ENCODE measurements at regions not wholly inside any gene's neighbourhood (a gene's known extent, or its start where the extent isn't known, plus 50 kb on each side); places are given as distances from the start of the nearest gene placed in this dataset.
"Not testable (repeated sequence)": the region's sequence is repeated elsewhere in the genome, so short reads cannot be mapped to it uniquely, and the experiment has no call there.

GRCh38 chr7:41420421-41420820, 282.5 kb downstream of the INHBA start:
- DNase-seq, result no peak

GRCh38 chr7:41418337-41418736, 284.6 kb downstream of the INHBA start:
- no peak for DNase-seq

GRCh38 chr7:41416208-41416595, 286.7 kb downstream of the INHBA start:
- DNase-seq, result peak; percentile 54

- DNase-seq, result no peak
Observed at GRCh38 chr7:41415471-41416207, 287.3 kb downstream of the INHBA start.

- DNase-seq, result no peak
Observed at GRCh38 chr7:41415051-41415450, 287.8 kb downstream of the INHBA start.

GRCh38 chr7:41404375-41405074, 298.4 kb downstream of the INHBA start:
- no peak for DNase-seq

- no peak for DNase-seq
Observed at GRCh38 chr7:41403291-41403690, 299.6 kb downstream of the INHBA start.

GRCh38 chr7:41401833-41402232, 301.1 kb downstream of the INHBA start:
- no peak for DNase-seq

- DNase-seq, result no peak
Observed at GRCh38 chr7:41399171-41399570, 303.7 kb downstream of the INHBA start.

GRCh38 chr7:41391818-41392217, 311.1 kb downstream of the INHBA start:
- DNase-seq, result no peak

GRCh38 chr7:41388933-41389332, 314.0 kb downstream of the INHBA start:
- DNase-seq, result not testable (repeated sequence)

GRCh38 chr7:41385996-41386395, 316.9 kb downstream of the INHBA start:
- no peak for DNase-seq

GRCh38 chr7:41384418-41384817, 318.5 kb downstream of the INHBA start:
- DNase-seq, result no peak

GRCh38 chr7:41383596-41383995, 319.3 kb downstream of the INHBA start:
- no peak for DNase-seq

GRCh38 chr7:41378156-41378555, 324.7 kb downstream of the INHBA start:
- peak; percentile 1 for DNase-seq

GRCh38 chr7:41375582-41375981, 327.3 kb downstream of the INHBA start:
- DNase-seq, result no peak

GRCh38 chr7:41374150-41374848, 328.6 kb downstream of the INHBA start:
- DNase-seq, result no peak

GRCh38 chr7:41367967-41368882, 334.7 kb downstream of the INHBA start:
- DNase-seq, result peak; percentile 6

GRCh38 chr7:41351091-41351490, 351.8 kb downstream of the INHBA start:
- no peak for DNase-seq

GRCh38 chr7:41346878-41347277, 356.0 kb downstream of the INHBA start:
- DNase-seq, result no peak

- no peak for DNase-seq
Observed at GRCh38 chr7:41339913-41340676, 362.8 kb downstream of the INHBA start.

- peak; percentile 15 for DNase-seq
Observed at GRCh38 chr7:41336981-41337380, 365.9 kb downstream of the INHBA start.

Measured in HCEC 1CT (cell line).